Mesothelial cell of epicardium (in vitro differentiated cells): ENCODE measurements at regions not wholly inside any gene's neighbourhood (a gene's known extent, or its start where the extent isn't known, plus 50 kb on each side); places are given as distances from the start of the nearest gene placed in this dataset.

Experiments
- DNase-seq, 2 experiments: peaks; one replicate each; pipeline ENCODE4 v3.0.0; 2021; ENCODE audit warnings: low spot score in 2 of 2; ENCODE audit not compliant: unreplicated experiment in 2 of 2
- H3K27ac Mint-ChIP-seq: 2 replicates; pipeline ENCODE4 v1.8.0; 2021; ENCODE audit warnings: mixed read lengths
- H3K27me3 Mint-ChIP-seq: 2 replicates; pipeline ENCODE4 v1.8.0; 2021; ENCODE audit warnings: low read depth, mixed read lengths
- H3K36me3 Mint-ChIP-seq: 2 replicates; pipeline ENCODE4 v1.8.0; 2021; ENCODE audit warnings: mixed read lengths
- H3K4me1 Mint-ChIP-seq: 2 replicates; pipeline ENCODE4 v1.8.0; 2021; ENCODE audit warnings: mixed read lengths
- H3K4me3 Mint-ChIP-seq: 2 replicates; pipeline ENCODE4 v1.8.0; 2021; ENCODE audit warnings: mild to moderate bottlenecking, moderate library complexity, mixed read lengths
- H3K9me3 Mint-ChIP-seq: 2 replicates; pipeline ENCODE4 v1.8.0; 2021; ENCODE audit warnings: mixed read lengths
- TF ChIP-seq, protein P1 (sequence below): fragments of 200-600 bp; sonication (generic); IDR thresholded peaks from one replicate; pipeline ENCODE4 v1.5.0; 2021; ENCODE audit warnings: antibody characterized with exemption; ENCODE audit not compliant: unreplicated experiment

DNA sequence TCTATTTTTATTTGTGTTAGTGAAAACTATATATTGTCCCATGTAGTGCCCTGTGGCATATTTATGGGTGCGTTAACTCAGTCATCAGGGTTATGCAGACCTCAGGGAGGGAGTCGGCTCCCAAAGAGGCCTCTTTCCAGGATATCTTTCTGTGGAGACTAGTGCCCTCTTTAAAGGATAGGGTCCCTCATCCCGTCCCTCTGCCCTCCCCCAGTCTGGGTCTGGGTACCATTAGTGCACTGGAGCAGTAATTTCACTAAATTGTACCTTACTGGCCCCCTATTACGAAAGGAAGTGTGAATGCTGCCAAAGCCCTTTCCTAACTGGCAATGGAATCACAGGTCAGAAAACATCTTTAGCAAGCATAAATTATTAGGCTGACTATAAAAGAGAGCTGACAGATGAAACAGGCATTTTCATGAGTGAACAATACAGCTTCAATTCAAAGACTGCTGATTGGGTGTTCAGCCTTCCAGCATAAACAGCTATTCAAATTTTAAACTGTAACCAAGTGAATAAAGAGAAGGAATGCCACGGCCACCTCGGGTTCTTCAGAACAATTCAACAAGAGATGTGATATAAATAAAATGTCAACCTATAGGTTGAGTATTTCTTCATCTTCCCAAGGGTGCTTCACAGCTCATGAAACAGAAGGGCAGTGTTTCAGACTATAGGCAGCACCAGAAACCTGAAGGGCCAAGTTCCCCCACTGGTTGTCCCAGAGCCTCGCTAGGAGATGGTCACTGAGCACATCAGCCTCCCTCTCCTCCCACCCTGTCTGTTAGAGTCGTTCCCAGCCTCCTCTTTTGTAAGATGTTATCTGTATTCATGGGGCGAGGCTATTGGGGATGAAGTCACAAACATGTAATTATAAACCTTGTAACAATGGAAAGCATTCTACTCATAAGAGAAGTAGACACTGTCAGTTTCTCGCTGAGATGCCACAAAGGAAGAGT lies 318.7 kb downstream of the TMEM161B start:
- H3K27me3 Mint-ChIP-seq = no peaks in the 10 kb centered on the region
- TF ChIP-seq, protein P1, sequence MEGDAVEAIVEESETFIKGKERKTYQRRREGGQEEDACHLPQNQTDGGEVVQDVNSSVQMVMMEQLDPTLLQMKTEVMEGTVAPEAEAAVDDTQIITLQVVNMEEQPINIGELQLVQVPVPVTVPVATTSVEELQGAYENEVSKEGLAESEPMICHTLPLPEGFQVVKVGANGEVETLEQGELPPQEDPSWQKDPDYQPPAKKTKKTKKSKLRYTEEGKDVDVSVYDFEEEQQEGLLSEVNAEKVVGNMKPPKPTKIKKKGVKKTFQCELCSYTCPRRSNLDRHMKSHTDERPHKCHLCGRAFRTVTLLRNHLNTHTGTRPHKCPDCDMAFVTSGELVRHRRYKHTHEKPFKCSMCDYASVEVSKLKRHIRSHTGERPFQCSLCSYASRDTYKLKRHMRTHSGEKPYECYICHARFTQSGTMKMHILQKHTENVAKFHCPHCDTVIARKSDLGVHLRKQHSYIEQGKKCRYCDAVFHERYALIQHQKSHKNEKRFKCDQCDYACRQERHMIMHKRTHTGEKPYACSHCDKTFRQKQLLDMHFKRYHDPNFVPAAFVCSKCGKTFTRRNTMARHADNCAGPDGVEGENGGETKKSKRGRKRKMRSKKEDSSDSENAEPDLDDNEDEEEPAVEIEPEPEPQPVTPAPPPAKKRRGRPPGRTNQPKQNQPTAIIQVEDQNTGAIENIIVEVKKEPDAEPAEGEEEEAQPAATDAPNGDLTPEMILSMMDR = no peak
- no peak for DNase-seq
- no peaks in the 10 kb centered on the region for H3K4me1 Mint-ChIP-seq
- no peak overlapping the region for H3K27ac Mint-ChIP-seq
- H3K36me3 Mint-ChIP-seq = no peaks in the 10 kb centered on the region
- H3K9me3 Mint-ChIP-seq = no peaks in the 10 kb centered on the region
- no peak overlapping the region for H3K4me3 Mint-ChIP-seq

DNA sequence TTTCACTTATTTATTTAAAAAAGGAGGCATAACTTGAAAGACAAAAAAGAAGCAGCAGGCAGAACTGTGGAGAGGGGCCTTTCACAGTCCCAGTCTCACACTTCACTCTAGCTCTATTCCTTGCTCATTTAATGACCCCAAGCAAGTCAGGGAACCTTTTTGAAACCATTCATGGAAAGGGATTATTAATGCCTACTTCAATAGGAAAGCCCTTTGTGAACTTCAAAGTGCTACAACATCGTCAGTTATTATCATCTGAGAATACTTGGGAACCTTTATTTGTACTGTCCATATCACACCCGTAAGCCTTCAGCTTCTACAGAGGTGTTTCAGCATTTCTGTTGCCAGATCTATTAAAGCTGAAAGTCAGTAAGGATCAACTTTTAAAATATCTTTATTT lies 320.2 kb downstream of the TMEM161B start:
- H3K27me3 Mint-ChIP-seq = no peaks in the 10 kb centered on the region
- H3K27ac Mint-ChIP-seq = no peak overlapping the region
- peaks cover 4% of the 10 kb centered on the region for H3K4me1 Mint-ChIP-seq
- no peaks in the 10 kb centered on the region for H3K9me3 Mint-ChIP-seq
- no peak overlapping the region for H3K4me3 Mint-ChIP-seq
- TF ChIP-seq, protein P1 = no peak
- no peaks in the 10 kb centered on the region for H3K36me3 Mint-ChIP-seq
- no peak for DNase-seq

DNA sequence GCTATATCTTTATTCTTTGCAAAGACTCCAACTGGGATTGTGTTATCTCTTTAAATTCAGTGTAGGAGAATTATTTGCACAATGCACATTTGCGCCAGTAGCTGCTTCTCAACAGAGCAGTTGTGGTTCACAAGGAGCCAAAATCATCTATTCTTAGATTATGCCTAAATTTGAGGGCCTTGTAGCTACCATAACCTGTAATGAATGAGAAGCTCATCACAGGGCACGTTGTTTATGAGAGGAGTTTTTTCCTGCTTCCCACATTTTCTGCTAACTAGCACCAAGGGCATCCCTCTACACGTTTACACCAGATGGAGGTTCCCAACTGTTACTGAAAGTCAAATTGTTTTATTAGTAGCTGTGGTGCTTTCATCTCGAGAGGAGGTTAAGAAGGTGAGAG lies 322.4 kb downstream of the TMEM161B start:
- TF ChIP-seq, protein P1 = no peak
- Mint-ChIP-seq H3K27ac (no peak overlapping the region), H3K27me3 (no peaks in the 10 kb centered on the region)

DNA sequence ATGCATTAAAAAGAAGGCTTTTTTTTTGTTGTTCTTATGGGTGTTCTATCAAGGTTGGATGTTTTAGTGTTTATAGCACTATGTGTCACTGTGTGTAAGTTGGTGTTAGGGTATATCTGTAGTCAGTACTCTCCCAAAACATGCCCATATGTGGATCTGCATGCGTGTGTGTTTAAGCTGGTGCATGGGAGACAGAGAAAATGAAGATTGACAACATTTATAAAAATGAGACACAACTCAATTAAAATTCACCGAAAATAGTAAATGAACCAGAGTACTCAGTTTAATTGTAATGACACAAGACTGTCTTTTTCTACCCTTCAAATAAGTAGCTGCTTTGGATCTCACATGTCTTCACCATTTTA lies 323.4 kb downstream of the TMEM161B start:
- Mint-ChIP-seq H3K27me3 (no peaks in the 10 kb centered on the region), H3K9me3 (no peaks in the 10 kb centered on the region), H3K4me3 (no peak overlapping the region), H3K27ac (no peak overlapping the region), H3K4me1 (peaks cover 4% of the 10 kb centered on the region), H3K36me3 (no peaks in the 10 kb centered on the region)
- TF ChIP-seq, protein P1 = no peak
- DNase-seq = no peak

More for the DNA sequence above, 322.4 kb downstream of the TMEM161B start:
- H3K36me3 Mint-ChIP-seq = no peaks in the 10 kb centered on the region
- no peaks in the 10 kb centered on the region for H3K9me3 Mint-ChIP-seq
- peaks cover 4% of the 10 kb centered on the region for H3K4me1 Mint-ChIP-seq
- no peak overlapping the region for H3K4me3 Mint-ChIP-seq
- DNase-seq = no peak

DNA sequence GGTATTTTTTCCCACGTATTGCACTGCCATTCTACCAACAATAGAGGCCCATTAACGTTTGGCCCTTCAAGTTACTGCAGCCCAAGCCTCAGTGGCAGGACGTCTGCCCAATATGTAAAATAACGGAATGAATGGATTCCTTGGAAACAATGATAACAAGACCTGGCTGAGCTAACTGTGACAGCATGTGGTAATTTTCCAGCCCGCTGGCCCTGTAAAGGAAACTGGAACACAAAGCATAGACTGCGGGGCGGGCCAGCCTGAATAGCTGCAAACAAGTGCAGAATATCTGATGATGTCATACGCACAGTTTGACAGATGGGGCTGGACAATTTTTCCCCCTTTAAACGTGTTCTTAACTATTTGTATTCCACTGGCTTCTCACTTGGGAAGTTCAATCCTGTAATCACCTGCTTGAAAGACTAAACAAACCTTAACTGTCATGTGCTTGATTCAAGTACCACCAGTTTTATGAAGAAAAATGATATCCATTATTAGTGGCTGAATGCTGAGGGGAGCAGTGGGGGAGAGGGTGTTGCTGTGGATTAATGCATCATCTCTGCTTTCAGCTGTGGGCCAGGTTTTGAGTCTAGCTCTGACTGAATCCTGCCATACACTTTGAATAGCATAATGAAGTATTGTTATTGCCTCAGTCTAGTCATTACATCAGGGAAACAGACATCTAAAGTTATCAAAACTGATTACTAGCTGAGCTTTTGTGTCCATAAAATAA lies 323.9 kb downstream of the TMEM161B start:
- DNase-seq = no peak
- no peak overlapping the region for H3K27ac Mint-ChIP-seq
- H3K9me3 Mint-ChIP-seq = no peaks in the 10 kb centered on the region
- H3K4me3 Mint-ChIP-seq = no peak overlapping the region
- no peaks in the 10 kb centered on the region for H3K27me3 Mint-ChIP-seq
- no peaks in the 10 kb centered on the region for H3K36me3 Mint-ChIP-seq
- peaks cover 4% of the 10 kb centered on the region for H3K4me1 Mint-ChIP-seq
- TF ChIP-seq, protein P1 = no peak
